ENCODE measurements at regions not wholly inside any gene's neighbourhood (a gene's known extent, or its start where the extent isn't known, plus 50 kb on each side); places are given as distances from the start of the nearest gene placed in this dataset.

DNA sequence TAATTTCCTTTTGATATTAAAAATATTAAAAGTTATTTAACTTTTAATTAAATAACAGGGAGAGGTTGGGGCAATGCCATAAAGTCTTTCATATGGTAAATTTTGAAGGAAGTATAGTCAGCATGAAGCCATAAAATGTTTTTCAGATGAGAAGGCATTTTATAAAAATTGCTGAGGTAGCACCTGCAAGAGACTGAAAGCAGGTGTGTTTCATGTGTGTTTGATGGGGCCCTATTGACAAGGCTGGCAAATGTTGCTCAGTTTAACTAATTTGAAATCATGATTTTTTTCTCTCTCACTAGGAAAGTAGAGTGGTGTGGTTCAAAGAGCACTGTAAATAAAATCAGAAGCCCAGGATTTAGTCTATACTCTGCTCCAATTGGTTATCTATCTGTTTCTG is 805.8 kb upstream of the C9orf72 start:
- no peak for TF ChIP-seq ZNF561 (tag by site-specific recombination; IDR thresholded peaks at IDR 0.05; ENCODE audit: borderline replicate concordance)
- no peak for TF ChIP-seq ZNF23 (tag by site-specific recombination; IDR thresholded peaks at IDR 0.05; ENCODE audit: borderline replicate concordance)
- TF ChIP-seq FEZF1 (tag by site-specific recombination; IDR thresholded peaks at IDR 0.05), result no peak
- Histone ChIP-seq H3K4me3 (ENCODE audit: low read depth, low read length) (no peak overlapping the region), H3K36me3 (ENCODE audit: control insufficient read depth in 2 of 2, insufficient read depth in 1 of 2, low read length in 2 of 2) (no peaks in the 10 kb centered on the region), H3K27ac (ENCODE audit: extremely low read depth, low read depth, low read length) (no peak overlapping the region), H3K9me3 (ENCODE audit: control insufficient read depth, insufficient read depth, low read depth, low read length) (no peaks in the 10 kb centered on the region), H3K4me1 (ENCODE audit: control insufficient read depth, insufficient read depth, low read length) (no peaks in the 10 kb centered on the region)
- CTCF ChIA-PET, result no interaction called here
- POLR2A ChIA-PET, result no interaction called here

DNA sequence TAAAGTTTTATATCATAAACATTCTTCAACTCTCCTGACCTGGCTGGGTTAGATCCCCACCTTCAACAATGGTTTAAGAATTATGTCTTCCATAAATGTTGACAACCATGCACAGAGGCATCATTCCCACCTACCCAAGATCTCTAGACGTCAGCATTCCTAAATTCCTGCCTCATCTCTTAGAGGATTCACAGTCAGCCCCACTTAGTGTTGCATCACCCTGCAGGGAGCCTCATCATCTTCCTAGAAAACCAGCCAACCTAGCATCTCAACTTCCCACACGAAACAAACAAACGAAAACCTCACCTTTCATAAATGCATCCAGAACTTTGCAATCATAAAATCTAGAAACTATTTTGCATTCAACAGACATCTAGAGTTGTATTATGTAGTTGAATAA is 816.1 kb upstream of the C9orf72 start:
- TF ChIP-seq, protein P1, sequence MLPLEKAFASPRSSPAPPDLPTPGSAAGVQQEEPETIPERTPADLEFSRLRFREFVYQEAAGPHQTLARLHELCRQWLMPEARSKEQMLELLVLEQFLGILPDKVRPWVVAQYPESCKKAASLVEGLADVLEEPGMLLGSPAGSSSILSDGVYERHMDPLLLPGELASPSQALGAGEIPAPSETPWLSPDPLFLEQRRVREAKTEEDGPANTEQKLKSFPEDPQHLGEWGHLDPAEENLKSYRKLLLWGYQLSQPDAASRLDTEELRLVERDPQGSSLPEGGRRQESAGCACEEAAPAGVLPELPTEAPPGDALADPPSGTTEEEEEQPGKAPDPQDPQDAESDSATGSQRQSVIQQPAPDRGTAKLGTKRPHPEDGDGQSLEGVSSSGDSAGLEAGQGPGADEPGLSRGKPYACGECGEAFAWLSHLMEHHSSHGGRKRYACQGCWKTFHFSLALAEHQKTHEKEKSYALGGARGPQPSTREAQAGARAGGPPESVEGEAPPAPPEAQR (tag by site-specific recombination; IDR thresholded peaks at IDR 0.05), result no peak
- no peak for TF ChIP-seq ZNF121 (tag by site-specific recombination; IDR thresholded peaks at IDR 0.05)
- no peak for TF ChIP-seq ZNF529 (tag by site-specific recombination; IDR thresholded peaks at IDR 0.05; ENCODE audit: insufficient replicate concordance)
- TF ChIP-seq FEZF1 (tag by site-specific recombination; IDR thresholded peaks at IDR 0.05), result no peak
- TF ChIP-seq ZFP37 (tag by site-specific recombination; IDR thresholded peaks at IDR 0.05), result no peak
- no peak for TF ChIP-seq ZNF48 (tag by site-specific recombination; IDR thresholded peaks at IDR 0.05)
- TF ChIP-seq ZSCAN16 (tag by site-specific recombination; IDR thresholded peaks at IDR 0.05), result no peak
- no peak for TF ChIP-seq ZNF416 (tag by site-specific recombination; IDR thresholded peaks at IDR 0.05)
- TF ChIP-seq ZNF510 (tag by site-specific recombination; IDR thresholded peaks at IDR 0.05; ENCODE audit: insufficient replicate concordance), result no peak
- TF ChIP-seq, protein P2, sequence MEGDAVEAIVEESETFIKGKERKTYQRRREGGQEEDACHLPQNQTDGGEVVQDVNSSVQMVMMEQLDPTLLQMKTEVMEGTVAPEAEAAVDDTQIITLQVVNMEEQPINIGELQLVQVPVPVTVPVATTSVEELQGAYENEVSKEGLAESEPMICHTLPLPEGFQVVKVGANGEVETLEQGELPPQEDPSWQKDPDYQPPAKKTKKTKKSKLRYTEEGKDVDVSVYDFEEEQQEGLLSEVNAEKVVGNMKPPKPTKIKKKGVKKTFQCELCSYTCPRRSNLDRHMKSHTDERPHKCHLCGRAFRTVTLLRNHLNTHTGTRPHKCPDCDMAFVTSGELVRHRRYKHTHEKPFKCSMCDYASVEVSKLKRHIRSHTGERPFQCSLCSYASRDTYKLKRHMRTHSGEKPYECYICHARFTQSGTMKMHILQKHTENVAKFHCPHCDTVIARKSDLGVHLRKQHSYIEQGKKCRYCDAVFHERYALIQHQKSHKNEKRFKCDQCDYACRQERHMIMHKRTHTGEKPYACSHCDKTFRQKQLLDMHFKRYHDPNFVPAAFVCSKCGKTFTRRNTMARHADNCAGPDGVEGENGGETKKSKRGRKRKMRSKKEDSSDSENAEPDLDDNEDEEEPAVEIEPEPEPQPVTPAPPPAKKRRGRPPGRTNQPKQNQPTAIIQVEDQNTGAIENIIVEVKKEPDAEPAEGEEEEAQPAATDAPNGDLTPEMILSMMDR (tag by site-specific recombination; IDR thresholded peaks at IDR 0.05), result no peak
- no peak for TF ChIP-seq ZNF768 (tag by site-specific recombination; IDR thresholded peaks at IDR 0.05)
- TF ChIP-seq ZNF140 (tag by site-specific recombination; IDR thresholded peaks at IDR 0.05), result no peak
- TF ChIP-seq PRDM1 (tag by site-specific recombination; IDR thresholded peaks at IDR 0.05), result no peak
- ChIA-PET POLR2A (no interaction called here), CTCF (interaction anchor here (0.5 to 0.6 kb wide), 2 partner anchors 278 to 317 kb away, joined by 3 read pairs; no protein-coding TSS in a partner anchor)
- Histone ChIP-seq H3K4me1 (ENCODE audit: control insufficient read depth, insufficient read depth, low read length) (no peaks in the 10 kb centered on the region), H3K4me3 (ENCODE audit: low read depth, low read length) (no peak overlapping the region), H3K36me3 (ENCODE audit: control insufficient read depth in 2 of 2, insufficient read depth in 1 of 2, low read length in 2 of 2) (no peaks in the 10 kb centered on the region), H3K27ac (ENCODE audit: extremely low read depth, low read depth, low read length) (no peak overlapping the region), H3K9me3 (ENCODE audit: control insufficient read depth, insufficient read depth, low read depth, low read length) (no peaks in the 10 kb centered on the region)

DNA sequence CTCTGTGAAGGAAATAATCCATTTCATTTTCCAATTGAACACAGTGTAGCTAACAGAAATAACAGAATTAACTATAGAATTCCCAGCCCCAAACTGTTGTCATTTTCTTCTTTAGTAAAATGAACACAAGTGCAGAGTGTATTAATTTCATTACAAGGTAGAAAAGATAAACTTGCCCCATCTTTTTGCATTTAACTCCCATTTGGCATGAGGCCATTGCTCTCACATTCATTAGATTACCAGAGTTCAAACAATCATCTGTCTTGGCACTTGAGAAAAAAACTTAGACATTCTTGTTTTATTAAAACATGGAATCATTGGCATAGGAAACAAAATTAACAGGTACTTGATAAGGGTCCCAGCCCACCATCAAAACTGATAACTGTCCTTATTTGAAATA is 821.5 kb upstream of the C9orf72 start:
- no peaks in the 10 kb centered on the region for H3K9me3 ChIP-seq (ENCODE audit: control insufficient read depth, insufficient read depth, low read depth, low read length)
- H3K4me1 ChIP-seq (ENCODE audit: control insufficient read depth, insufficient read depth, low read length), result no peaks in the 10 kb centered on the region
- no peaks in the 10 kb centered on the region for H3K36me3 ChIP-seq (ENCODE audit: control insufficient read depth in 2 of 2, insufficient read depth in 1 of 2, low read length in 2 of 2)
- H3K4me3 ChIP-seq (ENCODE audit: low read depth, low read length), result no peak overlapping the region
- CTCF ChIA-PET, result no interaction called here
- no peak overlapping the region for H3K27ac ChIP-seq (ENCODE audit: extremely low read depth, low read depth, low read length)
- POLR2A ChIA-PET, result no interaction called here
- TF ChIP-seq, protein P3, sequence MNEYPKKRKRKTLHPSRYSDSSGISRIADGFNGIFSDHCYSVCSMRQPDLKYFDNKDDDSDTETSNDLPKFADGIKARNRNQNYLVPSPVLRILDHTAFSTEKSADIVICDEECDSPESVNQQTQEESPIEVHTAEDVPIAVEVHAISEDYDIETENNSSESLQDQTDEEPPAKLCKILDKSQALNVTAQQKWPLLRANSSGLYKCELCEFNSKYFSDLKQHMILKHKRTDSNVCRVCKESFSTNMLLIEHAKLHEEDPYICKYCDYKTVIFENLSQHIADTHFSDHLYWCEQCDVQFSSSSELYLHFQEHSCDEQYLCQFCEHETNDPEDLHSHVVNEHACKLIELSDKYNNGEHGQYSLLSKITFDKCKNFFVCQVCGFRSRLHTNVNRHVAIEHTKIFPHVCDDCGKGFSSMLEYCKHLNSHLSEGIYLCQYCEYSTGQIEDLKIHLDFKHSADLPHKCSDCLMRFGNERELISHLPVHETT (tag by site-specific recombination; IDR thresholded peaks at IDR 0.05), result no peak
- TF ChIP-seq ZNF114 (tag by site-specific recombination; IDR thresholded peaks at IDR 0.05) (no peak), YY2 (tag by site-specific recombination; IDR thresholded peaks at IDR 0.05) (no peak), MZF1 (tag by site-specific recombination; IDR thresholded peaks at IDR 0.05; ENCODE audit: borderline replicate concordance) (no peak), ZNF2 (tag by site-specific recombination; IDR thresholded peaks at IDR 0.05) (no peak)
- TF ChIP-seq, protein P4, sequence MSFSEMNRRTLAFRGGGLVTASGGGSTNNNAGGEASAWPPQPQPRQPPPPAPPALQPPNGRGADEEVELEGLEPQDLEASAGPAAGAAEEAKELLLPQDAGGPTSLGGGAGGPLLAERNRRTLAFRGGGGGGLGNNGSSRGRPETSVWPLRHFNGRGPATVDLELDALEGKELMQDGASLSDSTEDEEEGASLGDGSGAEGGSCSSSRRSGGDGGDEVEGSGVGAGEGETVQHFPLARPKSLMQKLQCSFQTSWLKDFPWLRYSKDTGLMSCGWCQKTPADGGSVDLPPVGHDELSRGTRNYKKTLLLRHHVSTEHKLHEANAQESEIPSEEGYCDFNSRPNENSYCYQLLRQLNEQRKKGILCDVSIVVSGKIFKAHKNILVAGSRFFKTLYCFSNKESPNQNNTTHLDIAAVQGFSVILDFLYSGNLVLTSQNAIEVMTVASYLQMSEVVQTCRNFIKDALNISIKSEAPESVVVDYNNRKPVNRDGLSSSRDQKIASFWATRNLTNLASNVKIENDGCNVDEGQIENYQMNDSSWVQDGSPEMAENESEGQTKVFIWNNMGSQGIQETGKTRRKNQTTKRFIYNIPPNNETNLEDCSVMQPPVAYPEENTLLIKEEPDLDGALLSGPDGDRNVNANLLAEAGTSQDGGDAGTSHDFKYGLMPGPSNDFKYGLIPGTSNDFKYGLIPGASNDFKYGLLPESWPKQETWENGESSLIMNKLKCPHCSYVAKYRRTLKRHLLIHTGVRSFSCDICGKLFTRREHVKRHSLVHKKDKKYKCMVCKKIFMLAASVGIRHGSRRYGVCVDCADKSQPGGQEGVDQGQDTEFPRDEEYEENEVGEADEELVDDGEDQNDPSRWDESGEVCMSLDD (tag by site-specific recombination; IDR thresholded peaks at IDR 0.05), result no peak
- TF ChIP-seq, protein P5, sequence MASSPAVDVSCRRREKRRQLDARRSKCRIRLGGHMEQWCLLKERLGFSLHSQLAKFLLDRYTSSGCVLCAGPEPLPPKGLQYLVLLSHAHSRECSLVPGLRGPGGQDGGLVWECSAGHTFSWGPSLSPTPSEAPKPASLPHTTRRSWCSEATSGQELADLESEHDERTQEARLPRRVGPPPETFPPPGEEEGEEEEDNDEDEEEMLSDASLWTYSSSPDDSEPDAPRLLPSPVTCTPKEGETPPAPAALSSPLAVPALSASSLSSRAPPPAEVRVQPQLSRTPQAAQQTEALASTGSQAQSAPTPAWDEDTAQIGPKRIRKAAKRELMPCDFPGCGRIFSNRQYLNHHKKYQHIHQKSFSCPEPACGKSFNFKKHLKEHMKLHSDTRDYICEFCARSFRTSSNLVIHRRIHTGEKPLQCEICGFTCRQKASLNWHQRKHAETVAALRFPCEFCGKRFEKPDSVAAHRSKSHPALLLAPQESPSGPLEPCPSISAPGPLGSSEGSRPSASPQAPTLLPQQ (tag by site-specific recombination; IDR thresholded peaks at IDR 0.05), result no peak
- TF ChIP-seq, protein P6, sequence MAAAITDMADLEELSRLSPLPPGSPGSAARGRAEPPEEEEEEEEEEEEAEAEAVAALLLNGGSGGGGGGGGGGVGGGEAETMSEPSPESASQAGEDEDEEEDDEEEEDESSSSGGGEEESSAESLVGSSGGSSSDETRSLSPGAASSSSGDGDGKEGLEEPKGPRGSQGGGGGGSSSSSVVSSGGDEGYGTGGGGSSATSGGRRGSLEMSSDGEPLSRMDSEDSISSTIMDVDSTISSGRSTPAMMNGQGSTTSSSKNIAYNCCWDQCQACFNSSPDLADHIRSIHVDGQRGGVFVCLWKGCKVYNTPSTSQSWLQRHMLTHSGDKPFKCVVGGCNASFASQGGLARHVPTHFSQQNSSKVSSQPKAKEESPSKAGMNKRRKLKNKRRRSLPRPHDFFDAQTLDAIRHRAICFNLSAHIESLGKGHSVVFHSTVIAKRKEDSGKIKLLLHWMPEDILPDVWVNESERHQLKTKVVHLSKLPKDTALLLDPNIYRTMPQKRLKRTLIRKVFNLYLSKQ (tag by site-specific recombination; IDR thresholded peaks at IDR 0.05; ENCODE audit: borderline replicate concordance), result no peak

Data from HEK293 (cell line).